Thoracic aorta (tissue), 2 donors: ENCODE measurements at regions not wholly inside any gene's neighbourhood (a gene's known extent, or its start where the extent isn't known, plus 50 kb on each side); places are given as distances from the start of the nearest gene placed in this dataset.
A peak's percentile ranks its signal among the peaks of the same experiment; 100 is the strongest.

Experiments used
- ATAC-seq: fragments of 150-250 bp; one replicate; pipeline ENCODE4 v1.8.0; 2017; ENCODE audit warnings: low read depth; ENCODE audit not compliant: insufficient number of reproducible peaks, low FRiP score
- DNase-seq: peaks from one replicate; pipeline ENCODE4 v3.0.0-alpha.2; 2020; ENCODE audit warnings: low spot score
- H3K27ac ChIP-seq, 2 donors: fragments of 200-600 bp; sonication (generic); 1 replicate in 1 of 2; 2 replicates in 1 of 2; pipeline ENCODE4 v1.5.1; 2016; ENCODE audit warnings: mild to moderate bottlenecking in 2 of 2, moderate library complexity in 2 of 2
- H3K27me3 ChIP-seq: fragments of 200-600 bp; sonication (generic); replicated peaks from 2 replicates; pipeline ENCODE4 v1.6.0; 2016; ENCODE audit warnings: mild to moderate bottlenecking; ENCODE audit not compliant: insufficient read depth
- H3K36me3 ChIP-seq: fragments of 200-600 bp; sonication (generic); one replicate; pipeline ENCODE4 v1.5.1; 2016
- H3K4me1 ChIP-seq, 2 donors: fragments of 200-600 bp; sonication (generic); 1 replicate in 1 of 2; 2 replicates in 1 of 2; pipeline versions ENCODE4 v1.5.1 to v1.6.0; 2016; ENCODE audit warnings: low read depth in 2 of 2, mild to moderate bottlenecking in 1 of 2; ENCODE audit not compliant: control insufficient read depth in 1 of 2
- H3K4me3 ChIP-seq: fragments of 200-600 bp; sonication (generic); 2 replicates; pipeline ENCODE4 v1.5.1; 2016; ENCODE audit warnings: mild to moderate bottlenecking
- H3K9me3 ChIP-seq: fragments of 200-600 bp; sonication (generic); 2 replicates; pipeline ENCODE4 v1.5.1; 2016
- TF ChIP-seq, protein P1 (sequence below): fragments of 200-600 bp; sonication (generic); IDR thresholded peaks from one replicate; pipeline ENCODE4 v1.5.1; 2019; ENCODE audit warnings: antibody characterized with exemption

DNA sequence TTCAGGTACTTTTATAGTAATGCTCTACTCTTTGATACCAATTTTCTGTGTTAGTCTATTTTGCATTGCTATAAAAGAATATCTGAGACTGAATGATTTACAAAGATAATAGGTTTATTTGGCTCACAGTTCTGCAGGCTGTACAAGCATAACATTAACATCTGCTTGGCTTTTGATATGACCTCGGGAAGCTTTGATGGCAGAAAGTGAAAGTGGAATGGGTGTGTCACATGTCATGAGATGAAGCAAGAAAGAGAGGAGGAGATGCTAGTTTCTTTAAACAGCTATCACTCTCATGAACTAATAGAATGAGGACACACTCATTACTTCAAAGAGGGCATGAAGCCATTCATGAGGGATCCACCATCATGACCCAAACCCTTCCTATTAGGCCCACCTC lies 270.9 kb upstream of the IL12B start:
- Histone ChIP-seq H3K36me3 (no peaks in the 10 kb centered on the region), H3K4me3 (no peak overlapping the region), H3K9me3 (no peaks in the 10 kb centered on the region), H3K27me3 (no peaks in the 10 kb centered on the region), H3K27ac (no peak overlapping the region), H3K4me1 (peaks cover 8 to 13% of the 10 kb centered on the region in 2 donors)
- TF ChIP-seq, protein P1, sequence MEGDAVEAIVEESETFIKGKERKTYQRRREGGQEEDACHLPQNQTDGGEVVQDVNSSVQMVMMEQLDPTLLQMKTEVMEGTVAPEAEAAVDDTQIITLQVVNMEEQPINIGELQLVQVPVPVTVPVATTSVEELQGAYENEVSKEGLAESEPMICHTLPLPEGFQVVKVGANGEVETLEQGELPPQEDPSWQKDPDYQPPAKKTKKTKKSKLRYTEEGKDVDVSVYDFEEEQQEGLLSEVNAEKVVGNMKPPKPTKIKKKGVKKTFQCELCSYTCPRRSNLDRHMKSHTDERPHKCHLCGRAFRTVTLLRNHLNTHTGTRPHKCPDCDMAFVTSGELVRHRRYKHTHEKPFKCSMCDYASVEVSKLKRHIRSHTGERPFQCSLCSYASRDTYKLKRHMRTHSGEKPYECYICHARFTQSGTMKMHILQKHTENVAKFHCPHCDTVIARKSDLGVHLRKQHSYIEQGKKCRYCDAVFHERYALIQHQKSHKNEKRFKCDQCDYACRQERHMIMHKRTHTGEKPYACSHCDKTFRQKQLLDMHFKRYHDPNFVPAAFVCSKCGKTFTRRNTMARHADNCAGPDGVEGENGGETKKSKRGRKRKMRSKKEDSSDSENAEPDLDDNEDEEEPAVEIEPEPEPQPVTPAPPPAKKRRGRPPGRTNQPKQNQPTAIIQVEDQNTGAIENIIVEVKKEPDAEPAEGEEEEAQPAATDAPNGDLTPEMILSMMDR: no peak
- ATAC-seq: no peak
- no peak for DNase-seq

DNA sequence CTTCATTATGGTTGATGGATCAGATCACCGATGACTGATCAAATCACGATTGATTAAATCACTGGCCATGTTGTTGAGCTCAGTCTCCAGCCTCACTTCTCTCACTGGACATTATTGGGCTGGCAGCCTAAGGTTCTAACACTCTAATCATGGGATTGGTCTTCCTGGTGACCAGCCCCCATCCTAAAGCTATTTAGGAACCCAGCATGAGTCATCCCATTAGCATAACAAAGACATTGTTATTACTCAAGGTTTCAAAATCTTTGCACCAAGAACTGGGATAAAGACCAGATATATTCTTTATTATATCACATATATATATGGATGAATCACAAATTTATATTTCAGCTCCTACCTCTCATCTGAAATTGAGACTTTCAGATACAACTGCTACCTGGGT lies 272.1 kb upstream of the IL12B start:
- Histone ChIP-seq H3K4me1 (peaks cover 8 to 13% of the 10 kb centered on the region in 2 donors), H3K36me3 (no peaks in the 10 kb centered on the region), H3K27me3 (no peaks in the 10 kb centered on the region), H3K9me3 (no peaks in the 10 kb centered on the region), H3K27ac (no peak overlapping the region), H3K4me3 (no peak overlapping the region)
- TF ChIP-seq, protein P1: no peak
- ATAC-seq: no peak
- DNase-seq: no peak

- Histone ChIP-seq H3K4me1 (peaks cover 8 to 13% of the 10 kb centered on the region in 2 donors), H3K27me3 (no peaks in the 10 kb centered on the region), H3K9me3 (no peaks in the 10 kb centered on the region), H3K36me3 (no peaks in the 10 kb centered on the region), H3K4me3 (no peak overlapping the region), H3K27ac (peak overlapping the region in 1 of 2 donors; percentile 38)
- no peak for DNase-seq
- TF ChIP-seq, protein P1: no peak
- ATAC-seq: no peak
Measured at GRCh38 chr5:159605585-159605984, 275.3 kb upstream of the IL12B start.

- no peaks in the 10 kb centered on the region for H3K9me3 ChIP-seq
- DNase-seq (no peak), ATAC-seq (no peak)
- TF ChIP-seq, protein P1: no peak
- H3K4me1 ChIP-seq: peaks cover 8 to 13% of the 10 kb centered on the region in 2 donors
- H3K27me3 ChIP-seq: no peaks in the 10 kb centered on the region
- no peaks in the 10 kb centered on the region for H3K36me3 ChIP-seq
- H3K4me3 ChIP-seq: no peak overlapping the region
- H3K27ac ChIP-seq: no peak overlapping the region
Measured at GRCh38 chr5:159609359-159609758, 279.1 kb upstream of the IL12B start.

DNA sequence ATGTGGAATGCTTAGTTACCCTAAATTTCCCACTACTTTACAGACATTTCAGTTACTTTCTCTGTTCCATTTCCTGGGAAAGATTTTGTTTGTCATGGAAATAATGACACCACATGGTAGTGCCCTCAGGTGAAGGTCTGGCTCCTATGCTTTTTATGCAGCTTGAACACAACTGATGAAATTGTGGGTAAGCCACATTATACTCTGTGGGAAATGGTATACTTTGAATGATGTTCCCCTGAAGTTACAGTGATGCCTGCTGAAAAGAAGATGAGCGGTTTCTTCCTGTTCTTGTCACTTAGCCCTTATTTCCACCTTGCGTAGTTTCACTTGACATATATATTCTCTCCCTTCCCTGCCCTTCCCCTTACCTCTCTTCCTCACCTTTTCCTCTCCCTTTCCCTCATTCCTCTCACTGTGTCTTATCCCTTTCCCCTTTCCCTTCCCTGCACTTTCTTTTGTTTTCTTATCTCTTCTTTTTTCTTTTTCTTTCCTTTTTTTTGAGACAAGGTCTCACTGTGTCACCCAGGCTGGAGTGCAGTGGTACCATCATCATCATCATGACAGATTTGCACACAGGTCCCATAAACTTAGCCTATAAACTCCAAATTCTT lies 280.8 kb upstream of the IL12B start:
- H3K4me3 ChIP-seq: no peak overlapping the region
- no peaks in the 10 kb centered on the region for H3K27me3 ChIP-seq
- H3K9me3 ChIP-seq: no peaks in the 10 kb centered on the region
- no peaks in the 10 kb centered on the region for H3K36me3 ChIP-seq
- no peak overlapping the region for H3K27ac ChIP-seq
- H3K4me1 ChIP-seq: peaks cover 0 to under 1% of the 10 kb centered on the region in 2 donors
- TF ChIP-seq, protein P1: no peak
- DNase-seq (no peak), ATAC-seq (no peak)
